IMR-90 (cell line): ENCODE measurements at regions not wholly inside any gene's neighbourhood (a gene's known extent, or its start where the extent isn't known, plus 50 kb on each side); places are given as distances from the start of the nearest gene placed in this dataset.

Source experiments
- ATAC-seq: fragments of 200-7000 bp; cut with Tn5 transposase; 2 replicates; pipeline ENCODE4 v1.9.1; 2020; ENCODE audit warnings: low read depth, mild to moderate bottlenecking, moderate library complexity
- BruUV-seq: library from RNA; stranded (reverse); fragments of 400-500 nt; replicated peaks from 2 replicates; lab custom pipeline; 2021; lab: Mats Ljungman, UMichigan
- CTCF ChIA-PET: fragments of 300-600 bp; formaldehyde crosslinking; extraction: SDS; loops from one replicate; lab custom pipeline; 2021; ENCODE audit warnings: antibody characterized with exemption; lab: Yijun Ruan, JAX
- POLR2A ChIA-PET: fragments of 300-600 bp; sonication (Branson Sonifier 250); formaldehyde crosslinking; loops from one replicate; lab custom pipeline; 2022; ENCODE audit warnings: antibody characterized with exemption; ENCODE audit not compliant: unreplicated experiment; lab: Charles Lee
- DNase-seq: peaks from one replicate; pipeline ENCODE4 v3.0.0; 2013
- H2AFZ ChIP-seq: replicated peaks from 2 replicates; pipeline ENCODE3; 2013; ENCODE audit warnings: low read length, mild to moderate bottlenecking; ENCODE audit not compliant: poor library complexity
- H2AK5ac ChIP-seq: 2 replicates; pipeline ENCODE4 v1.6.1; 2013; ENCODE audit warnings: low read depth, low read length, inconsistent platforms
- H2AK9ac ChIP-seq: replicated peaks from 2 replicates; pipeline ENCODE3; 2013; ENCODE audit warnings: mild to moderate bottlenecking, low read depth, low read length, moderate library complexity; ENCODE audit not compliant: poor library complexity
- H2BK120ac ChIP-seq: 2 replicates; pipeline ENCODE4 v1.6.1; 2013; ENCODE audit warnings: low read depth, low read length, inconsistent platforms
- H2BK15ac ChIP-seq: 3 replicates; pipeline ENCODE4 v1.6.1; 2013; ENCODE audit warnings: low read depth, low read length, inconsistent platforms
- H2BK20ac ChIP-seq: 2 replicates; pipeline ENCODE4 v1.6.1; 2013; ENCODE audit warnings: low read depth, mild to moderate bottlenecking, inconsistent platforms, low read length, moderate library complexity
- H2BK5ac ChIP-seq: 2 replicates; pipeline ENCODE4 v1.6.1; 2013; ENCODE audit warnings: mild to moderate bottlenecking, low read depth, low read length, inconsistent platforms; ENCODE audit not compliant: poor library complexity, severe bottlenecking
- H3K14ac ChIP-seq: replicated peaks from 2 replicates; pipeline ENCODE4 v1.6.1; 2013; ENCODE audit warnings: low read depth, low read length, inconsistent platforms
- H3K18ac ChIP-seq: 2 replicates; pipeline ENCODE4 v1.6.1; 2013; ENCODE audit warnings: low read depth, low read length, control low read depth
- H3K23ac ChIP-seq: 2 replicates; pipeline ENCODE4 v1.6.1; 2013; ENCODE audit warnings: low read depth, low read length, inconsistent platforms
- H3K27ac ChIP-seq: 2 replicates; pipeline ENCODE4 v1.5.1; 2013; ENCODE audit warnings: mild to moderate bottlenecking, control low read depth, low read length; ENCODE audit not compliant: insufficient read depth
- H3K27me3 ChIP-seq: 2 replicates; pipeline ENCODE4 v1.6.1; 2013; ENCODE audit warnings: low read length; ENCODE audit not compliant: control insufficient read depth, insufficient read depth
- H3K36me3 ChIP-seq: 2 replicates; pipeline ENCODE4 v1.6.1; 2013; ENCODE audit warnings: low read length, mixed read lengths; ENCODE audit not compliant: control insufficient read depth, insufficient read depth
- H3K4ac ChIP-seq: 2 replicates; pipeline ENCODE4 v1.6.1; 2013; ENCODE audit warnings: low read depth, low read length, inconsistent platforms
- H3K4me1 ChIP-seq: 2 replicates; pipeline ENCODE4 v1.6.1; 2013; ENCODE audit warnings: low read length, mixed read lengths; ENCODE audit not compliant: control insufficient read depth, insufficient read depth
- H3K4me2 ChIP-seq: 2 replicates; pipeline ENCODE4 v1.6.1; 2013; ENCODE audit warnings: low read depth, mild to moderate bottlenecking, control low read depth, low read length, moderate library complexity
- H3K4me3 ChIP-seq: 2 replicates; pipeline ENCODE4 v1.5.1; 2013; ENCODE audit warnings: low read depth, mild to moderate bottlenecking, control low read depth, low read length, moderate library complexity; ENCODE audit not compliant: insufficient read depth
- H3K56ac ChIP-seq: 2 replicates; pipeline ENCODE4 v1.6.1; 2013; ENCODE audit warnings: low read length, inconsistent platforms; ENCODE audit not compliant: insufficient read depth; ENCODE audit errors: extremely low read depth
- H3K79me1 ChIP-seq, 2 experiments: 2 replicates each; pipeline ENCODE4 v1.6.1; 2013; ENCODE audit warnings: low read length in 2 of 2, inconsistent platforms in 1 of 2, low read depth in 1 of 2
- H3K9ac ChIP-seq: 2 replicates; pipeline ENCODE4 v1.6.1; 2013; ENCODE audit warnings: low read depth, low read length, control low read depth
- H3K9me1 ChIP-seq: 2 replicates; pipeline ENCODE4 v1.6.1; 2013; ENCODE audit warnings: low read length, inconsistent platforms; ENCODE audit not compliant: insufficient read depth
- H3K9me3 ChIP-seq: 2 replicates; pipeline ENCODE4 v1.6.1; 2013; ENCODE audit warnings: low read length; ENCODE audit not compliant: control insufficient read depth, insufficient read depth
- H4K20me1 ChIP-seq: 2 replicates; pipeline ENCODE4 v1.6.1; 2013; ENCODE audit warnings: low read length, inconsistent platforms; ENCODE audit not compliant: insufficient read depth
- H4K5ac ChIP-seq: 2 replicates; pipeline ENCODE4 v1.6.1; 2013; ENCODE audit warnings: mild to moderate bottlenecking, low read depth, low read length, control low read depth
- H4K8ac ChIP-seq, 2 experiments: 2 replicates each; pipeline ENCODE4 v1.6.1; 2013; ENCODE audit warnings: low read depth in 2 of 2, low read length in 2 of 2, control low read depth in 1 of 2, inconsistent platforms in 1 of 2
- H4K91ac ChIP-seq: 2 replicates; pipeline ENCODE4 v1.6.1; 2013; ENCODE audit warnings: low read depth, low read length, inconsistent platforms; ENCODE audit not compliant: insufficient read depth
- MAZ ChIP-seq: IDR thresholded peaks from 2 replicates; pipeline ENCODE4 v1.6.1; 2012; ENCODE audit warnings: low read depth, mild to moderate bottlenecking, low read length, improper control_type of control experiment, moderate library complexity, borderline replicate concordance
- USF2 ChIP-seq: fragments of 150-350 bp; IDR thresholded peaks from 2 replicates; pipeline ENCODE4 v1.6.1; 2017; ENCODE audit warnings: mild to moderate bottlenecking, antibody characterized with exemption, low read length, low read depth
- WGBS, 2 experiments: methylation state at CpG; one replicate each; pipeline versions ENCODE4 v1.1.5 to v1.1.7; 2013; ENCODE audit warnings: missing lambda C conversion rate in 2 of 2; ENCODE audit not compliant: insufficient read length in 1 of 2; ENCODE audit errors: extremely low coverage in 2 of 2; 5-methylcytosine and 5-hydroxymethylcytosine counted together
- dilution Hi-C: fragments of 300-500 bp; cut with HindIII; formaldehyde crosslinking; loops from one replicate; pipeline ENCODE4 v1.14.3; 2018; ENCODE audit warnings: low sequenced_read_pairs; ENCODE audit not compliant: unreplicated experiment
- in situ Hi-C: fragments of 300-500 bp; cut with MboI; formaldehyde crosslinking; loops from 3 replicates; pipeline ENCODE4 v1.14.3; 2019; ENCODE audit warnings: low sequenced_read_pairs, inconsistent platforms, mixed read lengths
- intact Hi-C: fragments of 100-400 bp; cut with micrococcal nuclease; formaldehyde crosslinking; loops from 2 replicates; pipeline ENCODE4 v1.10.0; 2022

- Histone ChIP-seq H3K36me3 (no peaks in the 10 kb centered on the region), H4K20me1 (no peaks in the 10 kb centered on the region), H3K23ac (no peak overlapping the region), H2AK9ac (no peak overlapping the region), H2BK5ac (no peak overlapping the region), H3K4me1 (no peaks in the 10 kb centered on the region), H2AFZ (no peak overlapping the region), H2AK5ac (no peak overlapping the region), H3K18ac (no peak overlapping the region), H4K91ac (no peak overlapping the region), H3K14ac (no peak overlapping the region), H3K4me2 (no peak overlapping the region), H3K9ac (no peak overlapping the region), H2BK20ac (no peak overlapping the region), H4K5ac (no peak overlapping the region), H3K4me3 (no peak overlapping the region), H2BK120ac (no peak overlapping the region), H3K27me3 (no peaks in the 10 kb centered on the region), H3K56ac (no peak overlapping the region), H3K9me1 (no peaks in the 10 kb centered on the region), H4K8ac (no peak overlapping the region; a peak in 1 of 4 replicates), H2BK15ac (no peak overlapping the region), H3K4ac (no peak overlapping the region), H3K79me1 (no peaks in the 10 kb centered on the region), H3K9me3 (no peaks in the 10 kb centered on the region), H3K27ac (no peak overlapping the region)
- in situ Hi-C loops, result no loop called here
- no CpG with 5 or more reads among the region's 1 CpG for WGBS, 2 experiments
- ChIA-PET POLR2A (no interaction called here), CTCF (no interaction called here)
- dilution Hi-C loops, result no loop called here
- DNase-seq (no peak), ATAC-seq (no peak)
- BruUV-seq, result no TSS peak
- TF ChIP-seq USF2 (no peak), MAZ (no peak)
- intact Hi-C loops, result no loop called here
Measured at GRCh38 chr12:28961948-28962384, 187.1 kb upstream of the FAR2 start.
